ENCODE measurements at regions not wholly inside any gene's neighbourhood (a gene's known extent, or its start where the extent isn't known, plus 50 kb on each side); places are given as distances from the start of the nearest gene placed in this dataset.

DNA sequence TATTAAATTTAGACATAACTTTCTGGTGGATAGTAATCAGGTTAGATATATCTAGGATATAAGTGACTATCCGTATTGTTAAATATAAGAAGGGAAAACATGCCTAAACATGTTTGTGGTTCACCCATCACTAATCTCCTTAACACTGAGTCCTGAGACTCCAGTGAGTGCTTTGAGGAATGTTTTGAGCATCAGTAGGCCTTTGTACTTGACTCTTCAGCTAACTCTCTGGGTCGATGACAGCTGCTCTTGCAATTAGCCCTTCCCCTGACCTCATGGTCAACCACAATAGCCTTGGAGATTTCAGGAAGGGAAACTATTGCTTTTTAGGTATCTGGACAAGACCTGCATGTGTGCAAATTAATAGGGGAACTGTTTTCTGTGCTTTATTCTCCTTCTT lies 716.8 kb downstream of the EPHA4 start:
- TF ChIP-seq, protein P1, sequence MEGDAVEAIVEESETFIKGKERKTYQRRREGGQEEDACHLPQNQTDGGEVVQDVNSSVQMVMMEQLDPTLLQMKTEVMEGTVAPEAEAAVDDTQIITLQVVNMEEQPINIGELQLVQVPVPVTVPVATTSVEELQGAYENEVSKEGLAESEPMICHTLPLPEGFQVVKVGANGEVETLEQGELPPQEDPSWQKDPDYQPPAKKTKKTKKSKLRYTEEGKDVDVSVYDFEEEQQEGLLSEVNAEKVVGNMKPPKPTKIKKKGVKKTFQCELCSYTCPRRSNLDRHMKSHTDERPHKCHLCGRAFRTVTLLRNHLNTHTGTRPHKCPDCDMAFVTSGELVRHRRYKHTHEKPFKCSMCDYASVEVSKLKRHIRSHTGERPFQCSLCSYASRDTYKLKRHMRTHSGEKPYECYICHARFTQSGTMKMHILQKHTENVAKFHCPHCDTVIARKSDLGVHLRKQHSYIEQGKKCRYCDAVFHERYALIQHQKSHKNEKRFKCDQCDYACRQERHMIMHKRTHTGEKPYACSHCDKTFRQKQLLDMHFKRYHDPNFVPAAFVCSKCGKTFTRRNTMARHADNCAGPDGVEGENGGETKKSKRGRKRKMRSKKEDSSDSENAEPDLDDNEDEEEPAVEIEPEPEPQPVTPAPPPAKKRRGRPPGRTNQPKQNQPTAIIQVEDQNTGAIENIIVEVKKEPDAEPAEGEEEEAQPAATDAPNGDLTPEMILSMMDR (IDR thresholded peaks at IDR 0.05; ENCODE audit: low read depth, low read length, missing control alignments): no peak
- in situ Hi-C loops (cut with HindIII; ENCODE audit: low sequenced_read_pairs): no loop called here

DNA sequence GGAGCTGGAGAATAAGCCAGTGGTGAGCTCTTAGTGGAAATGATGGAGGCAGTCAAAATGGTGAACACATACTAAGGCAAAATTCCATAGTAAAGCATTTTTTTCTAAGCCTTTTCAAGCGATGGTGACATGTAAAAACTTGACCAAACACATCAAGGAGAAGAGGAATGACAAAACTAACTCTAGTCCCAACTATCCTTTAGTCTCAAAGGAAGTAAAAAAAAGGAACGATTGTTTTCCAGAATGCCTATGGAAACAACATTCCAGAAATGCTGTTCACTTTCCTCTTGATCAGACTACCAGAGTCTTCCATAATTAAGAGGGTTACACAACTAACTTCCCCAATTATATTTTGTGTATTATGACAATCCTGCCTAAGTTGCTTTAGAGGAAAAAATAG lies 715.6 kb downstream of the EPHA4 start:
- H3K4me3 ChIP-seq (ENCODE audit: low read depth, low read length): no peak overlapping the region
- in situ Hi-C loops (cut with HindIII; ENCODE audit: low sequenced_read_pairs): no loop called here
- no peak for DNase-seq (ENCODE audit: low read depth)
- TF ChIP-seq, protein P1 (IDR thresholded peaks at IDR 0.05; ENCODE audit: low read depth, low read length, missing control alignments): no peak

More for the DNA sequence above, 716.8 kb downstream of the EPHA4 start:
- peak; percentile 5 for DNase-seq (ENCODE audit: low read depth)
- H3K4me3 ChIP-seq (ENCODE audit: low read depth, low read length): no peak overlapping the region

DNA sequence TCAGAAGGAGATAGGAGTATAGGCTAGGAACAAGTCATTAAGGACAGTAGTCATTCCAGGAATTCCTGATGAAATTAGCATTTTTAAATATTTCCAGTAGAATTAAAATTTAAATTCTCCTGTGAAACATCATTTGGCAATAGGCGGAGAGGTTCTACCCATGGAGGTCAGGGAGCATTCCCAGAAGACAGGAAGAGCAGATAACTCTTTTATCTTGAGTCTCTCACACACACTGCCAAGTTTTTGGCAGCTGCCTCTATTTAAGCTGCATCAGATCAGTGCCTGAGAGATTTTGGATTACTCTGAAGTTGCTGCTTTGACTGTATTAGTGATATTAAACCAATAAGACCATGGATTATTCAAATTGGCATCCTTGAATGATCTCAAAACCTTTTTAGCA lies 714.7 kb downstream of the EPHA4 start:
- DNase-seq (ENCODE audit: low read depth): no peak
- TF ChIP-seq, protein P1 (IDR thresholded peaks at IDR 0.05; ENCODE audit: low read depth, low read length, missing control alignments): no peak
- in situ Hi-C loops (cut with HindIII; ENCODE audit: low sequenced_read_pairs): no loop called here
- H3K4me3 ChIP-seq (ENCODE audit: low read depth, low read length): no peak overlapping the region

DNA sequence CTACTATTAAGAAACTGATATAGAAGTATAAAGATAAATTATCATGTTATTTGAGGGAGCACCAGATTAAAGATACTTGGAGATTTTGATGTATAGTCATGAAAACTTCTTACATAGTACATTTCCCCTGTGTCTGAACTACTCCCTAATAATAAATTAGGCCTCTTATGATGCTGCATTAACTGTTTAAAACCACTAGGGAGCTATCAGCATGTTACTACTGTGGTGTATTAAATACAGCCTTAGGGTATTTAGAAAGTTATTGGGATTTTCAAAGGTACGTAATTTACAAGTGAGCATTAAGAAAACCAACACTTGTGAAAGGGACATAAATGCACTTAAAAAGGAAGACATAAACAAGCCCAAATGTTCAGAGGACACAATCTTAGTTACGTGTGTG lies 714.0 kb downstream of the EPHA4 start:
- no peak for DNase-seq (ENCODE audit: low read depth)
- in situ Hi-C loops (cut with HindIII; ENCODE audit: low sequenced_read_pairs): no loop called here
- TF ChIP-seq, protein P1 (IDR thresholded peaks at IDR 0.05; ENCODE audit: low read depth, low read length, missing control alignments): no peak
- H3K4me3 ChIP-seq (ENCODE audit: low read depth, low read length): no peak overlapping the region

DNA sequence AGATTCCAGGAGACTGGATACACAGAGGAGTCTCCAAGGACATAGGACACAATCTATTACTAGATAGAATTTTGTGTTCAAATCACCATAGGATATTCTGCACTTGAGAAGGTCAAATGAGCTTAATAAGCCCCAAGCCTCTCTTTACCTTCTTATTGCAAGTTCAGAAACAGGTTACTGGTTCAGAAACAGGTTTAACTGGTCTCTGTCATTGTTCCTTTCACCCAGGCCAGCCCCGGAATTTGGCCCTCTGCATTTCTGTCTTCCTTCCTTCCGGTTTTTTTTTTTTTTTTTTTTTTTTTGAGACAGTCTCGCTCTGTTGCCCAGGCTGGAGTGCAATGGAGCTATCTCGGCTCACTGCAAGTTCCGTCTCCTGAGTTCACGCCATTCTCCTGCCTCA lies 700.2 kb downstream of the EPHA4 start:
- no peak for DNase-seq (ENCODE audit: low read depth)
- TF ChIP-seq, protein P1 (IDR thresholded peaks at IDR 0.05; ENCODE audit: low read depth, low read length, missing control alignments): no peak
- H3K4me3 ChIP-seq (ENCODE audit: low read depth, low read length): no peak overlapping the region
- in situ Hi-C loops (cut with HindIII; ENCODE audit: low sequenced_read_pairs): no loop called here

DNA sequence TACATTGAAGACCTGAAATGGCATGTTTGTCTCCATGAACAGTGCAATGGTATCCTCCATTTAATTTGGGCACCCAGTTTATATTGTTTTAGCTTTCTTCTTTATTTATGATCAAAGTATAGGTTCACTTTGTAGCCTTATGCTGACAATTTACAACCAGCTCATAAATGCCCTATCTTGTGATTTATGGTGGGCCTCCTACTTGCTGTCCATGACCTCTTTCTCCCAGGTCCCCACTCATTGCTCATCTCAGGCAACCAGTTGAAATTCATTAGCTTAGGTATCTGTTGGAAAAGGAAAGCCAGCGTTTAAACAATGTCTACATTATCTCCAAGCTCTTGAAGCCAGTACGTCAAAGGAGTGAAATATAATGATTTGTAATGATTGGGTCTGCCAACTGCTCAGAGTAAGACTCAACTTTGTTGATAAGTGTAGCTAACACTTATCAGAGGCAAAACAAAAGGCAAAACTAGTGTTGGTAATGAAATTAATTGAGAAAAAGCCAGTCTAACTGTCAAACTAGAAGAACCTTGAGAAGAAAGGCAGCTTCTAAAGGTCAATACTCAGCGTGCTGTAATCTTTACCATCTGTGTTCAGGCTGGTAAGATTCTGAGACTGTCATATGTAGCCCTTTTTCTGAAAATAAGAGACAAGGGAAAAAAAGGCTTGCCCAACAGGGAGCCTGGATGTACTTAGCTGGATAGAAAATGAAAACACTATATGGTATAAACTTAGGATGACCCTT lies 695.9 kb downstream of the EPHA4 start:
- in situ Hi-C loops (cut with HindIII; ENCODE audit: low sequenced_read_pairs): no loop called here
- H3K4me3 ChIP-seq (ENCODE audit: low read depth, low read length): no peak overlapping the region
- TF ChIP-seq, protein P1 (IDR thresholded peaks at IDR 0.05; ENCODE audit: low read depth, low read length, missing control alignments): no peak
- DNase-seq (ENCODE audit: low read depth): no peak

All from astrocyte of the cerebellum (primary cell).